Spleen (tissue), 7 donors: ENCODE measurements at regions not wholly inside any gene's neighbourhood (a gene's known extent, or its start where the extent isn't known, plus 50 kb on each side); places are given as distances from the start of the nearest gene placed in this dataset.

Experiments used
- POLR2A ChIP-seq, 3 donors: fragments of 450-650 bp; IDR thresholded peaks; one replicate each; pipeline ENCODE4 v1.5.1; 2017; ENCODE audit warnings: antibody characterized with exemption in 3 of 3, mild to moderate bottlenecking in 1 of 3
- TF ChIP-seq, protein P1 (sequence below), 11 experiments: fragments of 200-600 bp in 7 of 11; fragments of 450-650 bp in 4 of 11; sonication (generic) in 4 of 11; IDR thresholded peaks in 8 of 11; conservative IDR thresholded peaks in 3 of 11; 1 replicate in 7 of 11; 2 replicates in 4 of 11; pipeline versions ENCODE4 v1.4.0 to v1.8.0; 2016 to 2021; ENCODE audit warnings: antibody characterized with exemption in 11 of 11, inconsistent platforms in 4 of 11, mild to moderate bottlenecking in 1 of 11
- donor health status: DM: no; HTN: no; CAD: no; lungs with moderate emphysema.
- donor health status: DM: no; HTN: no; CAD: no.
- donor health status: DM: no; HTN: no; CAD: no.

DNA sequence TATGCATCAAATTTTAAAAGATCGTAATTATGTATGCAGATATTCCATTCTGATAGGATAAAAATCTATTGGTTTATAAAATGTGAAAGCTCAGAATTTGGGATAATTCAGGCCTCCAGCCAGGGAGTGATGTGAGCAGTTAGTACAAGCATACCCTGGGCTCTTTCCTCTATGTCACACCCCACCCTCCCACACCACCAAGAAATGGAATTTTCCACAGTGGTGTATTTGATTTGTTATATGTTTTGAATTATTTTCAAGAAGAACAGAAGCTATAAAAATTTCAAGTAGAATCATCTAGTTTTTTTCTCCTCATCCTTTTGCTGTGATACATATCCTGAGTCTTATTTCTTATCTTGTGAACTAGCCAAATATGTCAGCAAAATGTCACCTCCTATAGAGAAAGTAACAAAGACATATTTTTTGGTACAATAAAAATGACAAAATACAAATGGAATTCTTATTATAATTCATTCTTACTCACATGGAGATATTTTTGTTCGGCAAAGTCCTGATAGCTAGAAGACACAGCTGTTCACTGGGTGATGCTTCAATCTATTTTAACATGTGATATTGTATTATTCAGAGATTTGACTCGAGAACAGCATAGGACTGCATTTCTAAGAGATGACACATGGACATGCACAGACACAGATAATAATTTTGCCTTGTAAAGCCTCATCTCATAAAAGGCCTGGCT lies 61.2 kb upstream of the FRY start:
- TF ChIP-seq, protein P1, sequence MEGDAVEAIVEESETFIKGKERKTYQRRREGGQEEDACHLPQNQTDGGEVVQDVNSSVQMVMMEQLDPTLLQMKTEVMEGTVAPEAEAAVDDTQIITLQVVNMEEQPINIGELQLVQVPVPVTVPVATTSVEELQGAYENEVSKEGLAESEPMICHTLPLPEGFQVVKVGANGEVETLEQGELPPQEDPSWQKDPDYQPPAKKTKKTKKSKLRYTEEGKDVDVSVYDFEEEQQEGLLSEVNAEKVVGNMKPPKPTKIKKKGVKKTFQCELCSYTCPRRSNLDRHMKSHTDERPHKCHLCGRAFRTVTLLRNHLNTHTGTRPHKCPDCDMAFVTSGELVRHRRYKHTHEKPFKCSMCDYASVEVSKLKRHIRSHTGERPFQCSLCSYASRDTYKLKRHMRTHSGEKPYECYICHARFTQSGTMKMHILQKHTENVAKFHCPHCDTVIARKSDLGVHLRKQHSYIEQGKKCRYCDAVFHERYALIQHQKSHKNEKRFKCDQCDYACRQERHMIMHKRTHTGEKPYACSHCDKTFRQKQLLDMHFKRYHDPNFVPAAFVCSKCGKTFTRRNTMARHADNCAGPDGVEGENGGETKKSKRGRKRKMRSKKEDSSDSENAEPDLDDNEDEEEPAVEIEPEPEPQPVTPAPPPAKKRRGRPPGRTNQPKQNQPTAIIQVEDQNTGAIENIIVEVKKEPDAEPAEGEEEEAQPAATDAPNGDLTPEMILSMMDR (IDR thresholded peaks at IDR 0.05 in 8 of 11, conservative IDR thresholded peaks at IDR 0.05 in 3 of 11) = no peak
- TF ChIP-seq POLR2A (IDR thresholded peaks at IDR 0.05) = no peak
